Esophagus squamous epithelium (tissue), 5 donors: ENCODE measurements at regions not wholly inside any gene's neighbourhood (a gene's known extent, or its start where the extent isn't known, plus 50 kb on each side); places are given as distances from the start of the nearest gene placed in this dataset.

Experiments used
- DNase-seq: peaks from one replicate; lab custom pipeline; 2025; lab: John Stamatoyannopoulos, UW
- H3K27ac ChIP-seq, 4 donors: fragments of 200-600 bp; sonication (generic); one replicate each; pipeline ENCODE4 v1.5.1; 2016 to 2019; ENCODE audit warnings: mild to moderate bottlenecking in 1 of 4
- H3K27me3 ChIP-seq, 4 donors: fragments of 200-600 bp; sonication (generic); 1 replicate in 3 of 4; 2 replicates in 1 of 4; pipeline versions ENCODE4 v1.5.1 to v1.6.0; 2017 to 2021; ENCODE audit warnings: antibody characterized with exemption in 1 of 4
- H3K36me3 ChIP-seq, 3 donors: fragments of 200-600 bp; sonication (generic); one replicate each; pipeline ENCODE4 v1.5.1; 2016 to 2019
- H3K4me1 ChIP-seq, 3 donors: fragments of 200-600 bp; sonication (generic); one replicate each; pipeline ENCODE4 v1.5.1; 2017 to 2019
- H3K4me3 ChIP-seq, 4 donors: fragments of 200-600 bp; sonication (generic); 1 replicate in 3 of 4; 2 replicates in 1 of 4; pipeline ENCODE4 v1.5.1; 2016 to 2019; ENCODE audit warnings: mild to moderate bottlenecking in 2 of 4, moderate library complexity in 1 of 4
- H3K9me3 ChIP-seq, 3 donors: fragments of 200-600 bp; sonication (generic); one replicate each; pipeline ENCODE4 v1.5.1; 2016 to 2019
- CTCF ChIP-seq, 6 experiments: fragments of 450-650 bp in 4 of 6; fragments of 200-600 bp in 2 of 6; sonication (generic) in 2 of 6; IDR thresholded peaks; one replicate each; pipeline ENCODE4 v1.5.1; 2016 to 2019; ENCODE audit warnings: antibody characterized with exemption in 6 of 6, mild to moderate bottlenecking in 4 of 6, moderate library complexity in 4 of 6
- POLR2A ChIP-seq, 4 donors: fragments of 450-650 bp; IDR thresholded peaks; one replicate each; pipeline ENCODE4 v1.6.1; 2017; ENCODE audit warnings: antibody characterized with exemption in 4 of 4, mild to moderate bottlenecking in 4 of 4, moderate library complexity in 3 of 4
- WGBS, 2 donors: methylation state at CpG; one replicate each; pipeline ENCODE4 v1.1.5; 2018; 5-methylcytosine and 5-hydroxymethylcytosine counted together
- intact Hi-C: fragments of 100-400 bp; cut with DNase I; formaldehyde crosslinking; loops from one replicate; pipeline ENCODE4 v1.15.0; 2022
- donor health status: DM: yes; HTN: yes; CAD: no.

- Histone ChIP-seq H3K9me3 (no peaks in the 10 kb centered on the region), H3K27me3 (no peaks in the 10 kb centered on the region), H3K27ac (no peak overlapping the region), H3K36me3 (no peaks in the 10 kb centered on the region), H3K4me3 (no peak overlapping the region), H3K4me1 (peaks cover 0 to 13% (median 4%) of the 10 kb centered on the region in 3 donors)
- intact Hi-C loops: loop anchor here (10.0 kb wide), 1 partner anchor 309 kb away; no protein-coding TSS in a partner anchor
- no peak for DNase-seq
- WGBS, 2 donors: 64 to 68% methylated on average over 10 of the region's 10 CpGs
- TF ChIP-seq CTCF (IDR thresholded peaks at IDR 0.05): no peak
- no peak for TF ChIP-seq POLR2A (IDR thresholded peaks at IDR 0.05)
These were observed 256.4 kb upstream of the TPM1 start for GRCh38 chr15:62785881-62786828.

GRCh38 chr15:62787401-62787800 lies 255.1 kb upstream of the TPM1 start:
- no peak for TF ChIP-seq CTCF (IDR thresholded peaks at IDR 0.05)
- TF ChIP-seq POLR2A (IDR thresholded peaks at IDR 0.05): no peak
- no peaks in the 10 kb centered on the region for H3K36me3 ChIP-seq
- 84 to 92% methylated on average over 6 to 7 of the region's 7 CpGs for WGBS, 2 donors
- H3K9me3 ChIP-seq: no peaks in the 10 kb centered on the region
- no peak overlapping the region for H3K4me3 ChIP-seq
- H3K27ac ChIP-seq: no peak overlapping the region
- H3K4me1 ChIP-seq: peaks cover 0 to 5% (median 2%) of the 10 kb centered on the region in 3 donors
- intact Hi-C loops: loop anchor here (10.0 kb wide), 1 partner anchor 307 kb away; no protein-coding TSS in a partner anchor
- DNase-seq: no peak
- no peaks in the 10 kb centered on the region for H3K27me3 ChIP-seq

- TF ChIP-seq CTCF (IDR thresholded peaks at IDR 0.05) (no peak), POLR2A (IDR thresholded peaks at IDR 0.05) (no peak)
- H3K27me3 ChIP-seq: no peaks in the 10 kb centered on the region
- H3K27ac ChIP-seq: no peak overlapping the region
- 76 to 97% methylated on average over 5 to 6 of the region's 6 CpGs for WGBS, 2 donors
- H3K9me3 ChIP-seq: no peaks in the 10 kb centered on the region
- no peak overlapping the region for H3K4me3 ChIP-seq
- intact Hi-C loops: loop anchor here (10.0 kb wide), 1 partner anchor 307 kb away; no protein-coding TSS in a partner anchor
- no peaks in the 10 kb centered on the region for H3K36me3 ChIP-seq
- DNase-seq: no peak
- no peaks in the 10 kb centered on the region for H3K4me1 ChIP-seq
These were observed 254.3 kb upstream of the TPM1 start for GRCh38 chr15:62788224-62788623.

GRCh38 chr15:62790546-62790945 lies 252.0 kb upstream of the TPM1 start:
- 87 to 97% methylated on average over 4 of the region's 4 CpGs for WGBS, 2 donors
- no peaks in the 10 kb centered on the region for H3K27me3 ChIP-seq
- TF ChIP-seq CTCF (IDR thresholded peaks at IDR 0.05): no peak
- TF ChIP-seq POLR2A (IDR thresholded peaks at IDR 0.05): no peak

GRCh38 chr15:62791694-62792093 lies 250.9 kb upstream of the TPM1 start:
- Histone ChIP-seq H3K9me3 (no peaks in the 10 kb centered on the region), H3K27ac (no peak overlapping the region), H3K27me3 (no peaks in the 10 kb centered on the region), H3K4me3 (no peak overlapping the region), H3K36me3 (no peaks in the 10 kb centered on the region), H3K4me1 (no peaks in the 10 kb centered on the region)
- TF ChIP-seq POLR2A (IDR thresholded peaks at IDR 0.05) (no peak), CTCF (IDR thresholded peaks at IDR 0.05) (no peak)
- intact Hi-C loops: no loop called here
- 84 to 88% methylated on average over 5 of the region's 5 CpGs for WGBS, 2 donors
- DNase-seq: no peak

More at GRCh38 chr15:62790546-62790945, 252.0 kb upstream of the TPM1 start:
- intact Hi-C loops: no loop called here
- Histone ChIP-seq H3K27ac (no peak overlapping the region), H3K9me3 (no peaks in the 10 kb centered on the region), H3K4me1 (no peaks in the 10 kb centered on the region), H3K4me3 (no peak overlapping the region), H3K36me3 (no peaks in the 10 kb centered on the region)
- no peak for DNase-seq
